ENCODE measurements at regions not wholly inside any gene's neighbourhood (a gene's known extent, or its start where the extent isn't known, plus 50 kb on each side); places are given as distances from the start of the nearest gene placed in this dataset.

DNA sequence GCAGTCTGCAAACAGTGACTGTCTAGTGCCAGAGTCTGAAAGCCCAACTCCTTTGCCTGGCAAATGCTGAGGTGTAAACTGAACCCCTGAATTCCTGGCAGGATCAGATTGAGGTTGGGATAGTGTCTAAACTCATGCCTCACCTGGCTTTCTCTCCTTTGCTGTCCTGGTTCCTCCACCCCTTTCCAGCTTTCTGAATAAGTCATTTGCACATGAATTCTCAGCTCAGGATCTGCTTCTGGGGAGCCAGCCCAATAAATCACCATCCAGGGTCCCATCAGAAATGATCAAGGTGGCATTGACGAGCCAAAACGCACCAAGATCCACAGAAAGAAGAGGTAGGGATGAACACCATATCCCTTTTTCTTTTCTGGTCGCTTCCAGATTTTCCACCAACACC, 301.6 kb downstream of the LRFN2 start:
- POLR2A ChIA-PET: no interaction called here
- CTCF ChIA-PET: no interaction called here
- TF ChIP-seq ARNT (IDR thresholded peaks at IDR 0.05) (no peak), L3MBTL2 (conservative IDR thresholded peaks at IDR 0.05) (no peak), NFRKB (IDR thresholded peaks at IDR 0.05) (no peak), SP1 (IDR thresholded peaks at IDR 0.05) (no peak), FOXA1 (IDR thresholded peaks at IDR 0.05) (no peak), ZNF384 (IDR thresholded peaks at IDR 0.05) (no peak), BHLHE40 (IDR thresholded peaks at IDR 0.05; ENCODE audit: borderline replicate concordance) (no peak), FOXK2 (IDR thresholded peaks at IDR 0.05) (no peak), LEF1 (IDR thresholded peaks at IDR 0.05; ENCODE audit: borderline replicate concordance) (no peak), SUZ12 (IDR thresholded peaks at IDR 0.05) (no peak), ELF4 (IDR thresholded peaks at IDR 0.05) (no peak), FOXM1 (IDR thresholded peaks at IDR 0.05; ENCODE audit: borderline replicate concordance) (no peak), TARDBP (IDR thresholded peaks at IDR 0.05) (no peak), CTBP1 (IDR thresholded peaks at IDR 0.05; ENCODE audit: borderline replicate concordance) (no peak), HDGF (IDR thresholded peaks at IDR 0.05; ENCODE audit: borderline replicate concordance) (no peak)
- TF ChIP-seq, protein P1, sequence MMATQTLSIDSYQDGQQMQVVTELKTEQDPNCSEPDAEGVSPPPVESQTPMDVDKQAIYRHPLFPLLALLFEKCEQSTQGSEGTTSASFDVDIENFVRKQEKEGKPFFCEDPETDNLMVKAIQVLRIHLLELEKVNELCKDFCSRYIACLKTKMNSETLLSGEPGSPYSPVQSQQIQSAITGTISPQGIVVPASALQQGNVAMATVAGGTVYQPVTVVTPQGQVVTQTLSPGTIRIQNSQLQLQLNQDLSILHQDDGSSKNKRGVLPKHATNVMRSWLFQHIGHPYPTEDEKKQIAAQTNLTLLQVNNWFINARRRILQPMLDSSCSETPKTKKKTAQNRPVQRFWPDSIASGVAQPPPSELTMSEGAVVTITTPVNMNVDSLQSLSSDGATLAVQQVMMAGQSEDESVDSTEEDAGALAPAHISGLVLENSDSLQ (IDR thresholded peaks at IDR 0.05): no peak
- no peak for DNase-seq (ENCODE audit: extremely low spot score)

DNA sequence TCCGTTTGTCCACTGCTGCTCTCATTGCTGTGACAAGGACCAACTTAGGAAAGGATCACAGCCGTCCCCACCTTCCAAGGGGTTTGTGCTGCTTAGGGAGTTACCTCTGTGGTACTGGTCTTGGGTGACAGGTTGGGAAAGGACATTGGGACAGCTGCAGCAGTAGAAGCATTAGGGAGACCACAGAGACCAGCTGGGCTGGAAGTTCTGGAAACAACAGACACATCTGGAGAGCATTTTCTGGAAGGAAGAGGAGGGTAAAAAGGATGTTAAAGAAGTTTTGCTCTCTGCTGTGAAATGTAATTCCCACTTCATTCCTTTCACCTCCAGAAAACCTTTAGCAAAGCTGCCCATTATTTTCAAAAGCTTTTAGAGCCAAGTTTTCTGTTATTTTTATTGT, 304.2 kb downstream of the LRFN2 start:
- ChIA-PET POLR2A (no interaction called here), CTCF (no interaction called here)
- DNase-seq (ENCODE audit: extremely low spot score): no peak
- TF ChIP-seq NFRKB (IDR thresholded peaks at IDR 0.05) (no peak), FOXM1 (IDR thresholded peaks at IDR 0.05; ENCODE audit: borderline replicate concordance) (no peak), SP1 (IDR thresholded peaks at IDR 0.05) (no peak), TARDBP (IDR thresholded peaks at IDR 0.05) (no peak), FOXA1 (IDR thresholded peaks at IDR 0.05) (no peak)

DNA sequence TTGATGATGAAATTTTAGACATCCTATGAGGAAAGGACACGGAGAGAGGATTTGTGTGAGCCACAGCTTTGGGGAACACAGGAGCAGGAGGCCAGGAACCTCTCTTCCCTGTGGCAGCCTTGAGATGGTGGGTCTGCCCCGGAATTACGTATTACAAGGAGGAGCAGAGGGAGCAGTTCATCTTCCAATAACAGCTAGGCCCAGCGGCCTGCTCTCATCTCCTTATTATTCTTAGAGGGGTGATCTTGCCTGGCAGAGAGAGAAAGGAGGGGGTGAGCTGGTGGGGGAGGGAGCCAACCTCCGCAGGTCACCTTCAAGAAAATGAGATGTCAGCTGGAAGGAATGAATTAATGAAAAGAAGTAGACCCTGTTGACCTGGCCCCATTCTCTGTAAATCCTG, 305.8 kb downstream of the LRFN2 start:
- ChIA-PET CTCF (no interaction called here), POLR2A (no interaction called here)

GRCh38 chr6:40280231-40280630, 306.9 kb downstream of the LRFN2 start:
- ChIA-PET POLR2A (no interaction called here), CTCF (no interaction called here)
- no peak for DNase-seq (ENCODE audit: extremely low spot score)
- TF ChIP-seq ARNT (IDR thresholded peaks at IDR 0.05): no peak

More for the DNA sequence above, 305.8 kb downstream of the LRFN2 start:
- no peak for DNase-seq (ENCODE audit: extremely low spot score)
- no peak for TF ChIP-seq NFRKB (IDR thresholded peaks at IDR 0.05)
- TF ChIP-seq ELF4 (IDR thresholded peaks at IDR 0.05): no peak
- TF ChIP-seq FOXA1 (IDR thresholded peaks at IDR 0.05): no peak
- no peak for TF ChIP-seq LEF1 (IDR thresholded peaks at IDR 0.05; ENCODE audit: borderline replicate concordance)
- no peak for TF ChIP-seq BHLHE40 (IDR thresholded peaks at IDR 0.05; ENCODE audit: borderline replicate concordance)
- no peak for TF ChIP-seq FOXM1 (IDR thresholded peaks at IDR 0.05; ENCODE audit: borderline replicate concordance)
- no peak for TF ChIP-seq L3MBTL2 (conservative IDR thresholded peaks at IDR 0.05)
- no peak for TF ChIP-seq TARDBP (IDR thresholded peaks at IDR 0.05)
- no peak for TF ChIP-seq CTBP1 (IDR thresholded peaks at IDR 0.05; ENCODE audit: borderline replicate concordance)
- TF ChIP-seq ARNT (IDR thresholded peaks at IDR 0.05): no peak

- ChIA-PET CTCF (no interaction called here), POLR2A (no interaction called here)
- no peak for DNase-seq (ENCODE audit: extremely low spot score)
- TF ChIP-seq TARDBP (IDR thresholded peaks at IDR 0.05) (no peak), LEF1 (IDR thresholded peaks at IDR 0.05; ENCODE audit: borderline replicate concordance) (no peak), SUZ12 (IDR thresholded peaks at IDR 0.05) (no peak), ZNF384 (IDR thresholded peaks at IDR 0.05) (no peak), ELF4 (IDR thresholded peaks at IDR 0.05) (no peak), FOXA1 (IDR thresholded peaks at IDR 0.05) (no peak), FOXK2 (IDR thresholded peaks at IDR 0.05) (no peak)
Observed at GRCh38 chr6:40276141-40276540, 311.0 kb downstream of the LRFN2 start.

DNA sequence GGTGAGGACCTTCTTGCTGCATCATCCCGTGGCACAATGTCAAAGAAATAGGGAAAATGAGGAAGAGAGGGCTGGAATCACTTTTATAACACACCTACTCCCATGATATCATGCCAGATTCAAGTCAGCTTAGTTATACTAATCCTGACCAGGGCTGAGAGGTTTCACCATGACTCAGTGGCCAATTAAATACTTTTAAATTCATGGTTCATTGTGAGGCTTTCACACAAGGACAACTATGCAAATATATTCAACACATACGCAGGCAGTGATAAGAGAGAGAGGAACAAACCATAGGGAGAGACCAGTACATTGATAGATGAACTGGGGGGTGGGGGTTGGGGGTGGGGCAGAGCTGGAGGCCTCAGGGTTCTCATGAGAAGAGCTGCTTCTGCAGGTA, 313.1 kb downstream of the LRFN2 start:
- no peak for DNase-seq (ENCODE audit: extremely low spot score)
- no peak for TF ChIP-seq LEF1 (IDR thresholded peaks at IDR 0.05; ENCODE audit: borderline replicate concordance)
- no peak for TF ChIP-seq ZNF384 (IDR thresholded peaks at IDR 0.05)
- no peak for TF ChIP-seq TARDBP (IDR thresholded peaks at IDR 0.05)
- no peak for TF ChIP-seq L3MBTL2 (conservative IDR thresholded peaks at IDR 0.05)
- TF ChIP-seq ELF4 (IDR thresholded peaks at IDR 0.05): no peak
- TF ChIP-seq FOXM1 (IDR thresholded peaks at IDR 0.05; ENCODE audit: borderline replicate concordance): no peak
- TF ChIP-seq FOXA1 (IDR thresholded peaks at IDR 0.05): no peak
- TF ChIP-seq SUZ12 (IDR thresholded peaks at IDR 0.05): no peak
- no peak for TF ChIP-seq BHLHE40 (IDR thresholded peaks at IDR 0.05; ENCODE audit: borderline replicate concordance)
- TF ChIP-seq CTBP1 (IDR thresholded peaks at IDR 0.05; ENCODE audit: borderline replicate concordance): no peak
- TF ChIP-seq HDGF (IDR thresholded peaks at IDR 0.05; ENCODE audit: borderline replicate concordance): no peak
- TF ChIP-seq SP1 (IDR thresholded peaks at IDR 0.05): no peak
- TF ChIP-seq ARNT (IDR thresholded peaks at IDR 0.05): no peak
- CTCF ChIA-PET: no interaction called here
- POLR2A ChIA-PET: no interaction called here

- POLR2A ChIA-PET: no interaction called here
- no peak for DNase-seq (ENCODE audit: extremely low spot score)
- TF ChIP-seq, protein P1 (IDR thresholded peaks at IDR 0.05): no peak
- TF ChIP-seq FOXA1 (IDR thresholded peaks at IDR 0.05) (no peak), NFRKB (IDR thresholded peaks at IDR 0.05) (no peak), LEF1 (IDR thresholded peaks at IDR 0.05; ENCODE audit: borderline replicate concordance) (no peak), FOXM1 (IDR thresholded peaks at IDR 0.05; ENCODE audit: borderline replicate concordance) (no peak), FOXK2 (IDR thresholded peaks at IDR 0.05) (no peak), ARNT (IDR thresholded peaks at IDR 0.05) (no peak), BHLHE40 (IDR thresholded peaks at IDR 0.05; ENCODE audit: borderline replicate concordance) (no peak), SUZ12 (IDR thresholded peaks at IDR 0.05) (no peak), ZNF384 (IDR thresholded peaks at IDR 0.05) (no peak), HDGF (IDR thresholded peaks at IDR 0.05; ENCODE audit: borderline replicate concordance) (no peak)
- CTCF ChIA-PET: no interaction called here
Observed at GRCh38 chr6:40268614-40269013, 318.6 kb downstream of the LRFN2 start.
